ENCODE measurements at regions not wholly inside any gene's neighbourhood (a gene's known extent, or its start where the extent isn't known, plus 50 kb on each side); places are given as distances from the start of the nearest gene placed in this dataset.

GRCh38 chr16:16867973-16868372, 489.0 kb downstream of the NPIPA7 start:
- TF ChIP-seq CTCF (IDR thresholded peaks at IDR 0.05) (no peak), POLR2A (IDR thresholded peaks at IDR 0.05) (no peak)

Measured in uterus (tissue), 2 donors.